NB4 (cell line): ENCODE measurements at regions not wholly inside any gene's neighbourhood (a gene's known extent, or its start where the extent isn't known, plus 50 kb on each side); places are given as distances from the start of the nearest gene placed in this dataset.

Source experiments
- DNase-seq: peaks from one replicate; pipeline ENCODE4 v3.0.0; 2010; ENCODE audit warnings: low read depth
- H3K4me3 ChIP-seq: one replicate; pipeline ENCODE4 v1.5.1; 2011; ENCODE audit warnings: mild to moderate bottlenecking, low read depth, low read length, moderate library complexity
- MYC ChIP-seq: IDR thresholded peaks from 2 replicates; pipeline ENCODE4 v1.6.1; 2011; ENCODE audit warnings: low read depth, low read length
- POLR2A ChIP-seq: IDR thresholded peaks from 2 replicates; pipeline ENCODE4 v1.6.1; 2011; ENCODE audit warnings: mild to moderate bottlenecking; ENCODE audit not compliant: insufficient read length; ENCODE audit errors: extremely low read depth
- TF ChIP-seq, protein P1 (sequence below): IDR thresholded peaks from one replicate; pipeline ENCODE4 v1.5.1; 2012; ENCODE audit warnings: low read depth, low read length
- TF ChIP-seq, protein P2 (sequence below): IDR thresholded peaks from 2 replicates; pipeline ENCODE4 v1.6.1; 2011; ENCODE audit warnings: low read depth, low read length

DNA sequence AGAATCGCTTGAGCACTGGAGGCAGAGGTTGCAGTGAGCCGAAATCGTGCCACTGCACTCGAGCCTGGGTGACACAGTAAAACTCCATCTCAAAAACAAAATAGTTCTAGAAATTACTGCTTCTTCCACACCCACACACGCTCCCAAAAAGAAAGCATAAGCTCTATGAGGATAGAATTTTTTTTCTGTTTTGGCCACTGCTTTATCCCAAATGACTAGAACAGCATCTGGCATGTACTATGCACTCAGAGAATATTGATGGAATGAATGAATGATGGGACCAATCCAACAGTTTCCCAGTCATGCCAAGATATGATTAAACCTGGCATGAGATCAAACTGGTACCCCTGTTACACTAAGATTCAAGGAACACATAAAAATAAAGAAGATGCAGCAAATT lies 455.4 kb upstream of the CHAC2 start:
- DNase-seq, result no peak
- H3K4me3 ChIP-seq, result no peak overlapping the region
- TF ChIP-seq, protein P1, sequence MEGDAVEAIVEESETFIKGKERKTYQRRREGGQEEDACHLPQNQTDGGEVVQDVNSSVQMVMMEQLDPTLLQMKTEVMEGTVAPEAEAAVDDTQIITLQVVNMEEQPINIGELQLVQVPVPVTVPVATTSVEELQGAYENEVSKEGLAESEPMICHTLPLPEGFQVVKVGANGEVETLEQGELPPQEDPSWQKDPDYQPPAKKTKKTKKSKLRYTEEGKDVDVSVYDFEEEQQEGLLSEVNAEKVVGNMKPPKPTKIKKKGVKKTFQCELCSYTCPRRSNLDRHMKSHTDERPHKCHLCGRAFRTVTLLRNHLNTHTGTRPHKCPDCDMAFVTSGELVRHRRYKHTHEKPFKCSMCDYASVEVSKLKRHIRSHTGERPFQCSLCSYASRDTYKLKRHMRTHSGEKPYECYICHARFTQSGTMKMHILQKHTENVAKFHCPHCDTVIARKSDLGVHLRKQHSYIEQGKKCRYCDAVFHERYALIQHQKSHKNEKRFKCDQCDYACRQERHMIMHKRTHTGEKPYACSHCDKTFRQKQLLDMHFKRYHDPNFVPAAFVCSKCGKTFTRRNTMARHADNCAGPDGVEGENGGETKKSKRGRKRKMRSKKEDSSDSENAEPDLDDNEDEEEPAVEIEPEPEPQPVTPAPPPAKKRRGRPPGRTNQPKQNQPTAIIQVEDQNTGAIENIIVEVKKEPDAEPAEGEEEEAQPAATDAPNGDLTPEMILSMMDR, result no peak
- TF ChIP-seq MYC (no peak), POLR2A (no peak)
- TF ChIP-seq, protein P2, sequence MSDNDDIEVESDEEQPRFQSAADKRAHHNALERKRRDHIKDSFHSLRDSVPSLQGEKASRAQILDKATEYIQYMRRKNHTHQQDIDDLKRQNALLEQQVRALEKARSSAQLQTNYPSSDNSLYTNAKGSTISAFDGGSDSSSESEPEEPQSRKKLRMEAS, result no peak

DNA sequence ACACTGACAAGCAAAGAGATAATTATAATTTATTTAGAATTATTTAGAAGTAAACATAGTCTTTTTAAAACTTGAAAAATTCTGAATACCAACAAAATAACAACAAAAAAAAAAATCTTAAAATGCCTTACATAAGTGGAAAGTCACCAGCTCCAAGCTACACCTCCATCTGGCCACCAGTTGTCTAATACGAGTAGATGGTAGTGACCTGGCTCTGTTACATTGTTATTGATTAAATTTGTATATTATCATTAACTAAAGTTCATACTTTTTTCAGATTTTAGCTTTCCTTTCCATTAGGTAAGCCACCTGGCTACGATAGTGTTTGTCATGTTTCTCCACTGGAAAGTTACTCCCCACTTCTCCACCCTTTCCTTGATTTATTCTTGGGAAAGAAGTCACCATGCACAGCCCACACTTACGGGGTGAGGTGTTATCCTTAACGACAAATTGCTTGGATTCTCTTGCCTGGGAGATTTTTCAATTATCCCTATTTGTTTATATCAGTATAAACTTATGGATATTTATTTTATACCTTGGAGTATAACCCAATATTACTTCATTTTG lies 464.5 kb upstream of the CHAC2 start:
- TF ChIP-seq, protein P2, result no peak
- TF ChIP-seq, protein P1, result no peak
- DNase-seq, result no peak
- H3K4me3 ChIP-seq, result no peak overlapping the region

DNA sequence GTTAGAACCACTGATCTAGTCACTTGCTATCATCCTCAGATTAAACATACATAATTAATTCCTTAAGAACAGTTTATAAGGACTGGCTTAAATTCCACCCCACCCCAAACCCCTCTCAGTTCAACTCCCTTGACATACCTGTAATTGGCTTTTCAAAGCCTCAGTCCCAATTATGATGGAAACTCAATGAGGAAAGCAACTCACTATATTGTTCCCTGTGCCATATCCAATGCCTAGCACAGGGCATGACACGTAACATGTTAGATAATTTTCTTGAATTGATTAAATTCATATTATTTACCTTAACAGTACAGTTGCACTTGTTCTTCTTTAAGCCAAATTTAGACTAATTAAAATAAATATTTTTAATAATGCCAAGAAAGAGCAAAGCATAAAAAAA lies 465.1 kb upstream of the CHAC2 start:
- DNase-seq, result no peak
- TF ChIP-seq, protein P1, result no peak
- TF ChIP-seq POLR2A (no peak), MYC (no peak)
- TF ChIP-seq, protein P2, result no peak
- H3K4me3 ChIP-seq, result no peak overlapping the region

DNA sequence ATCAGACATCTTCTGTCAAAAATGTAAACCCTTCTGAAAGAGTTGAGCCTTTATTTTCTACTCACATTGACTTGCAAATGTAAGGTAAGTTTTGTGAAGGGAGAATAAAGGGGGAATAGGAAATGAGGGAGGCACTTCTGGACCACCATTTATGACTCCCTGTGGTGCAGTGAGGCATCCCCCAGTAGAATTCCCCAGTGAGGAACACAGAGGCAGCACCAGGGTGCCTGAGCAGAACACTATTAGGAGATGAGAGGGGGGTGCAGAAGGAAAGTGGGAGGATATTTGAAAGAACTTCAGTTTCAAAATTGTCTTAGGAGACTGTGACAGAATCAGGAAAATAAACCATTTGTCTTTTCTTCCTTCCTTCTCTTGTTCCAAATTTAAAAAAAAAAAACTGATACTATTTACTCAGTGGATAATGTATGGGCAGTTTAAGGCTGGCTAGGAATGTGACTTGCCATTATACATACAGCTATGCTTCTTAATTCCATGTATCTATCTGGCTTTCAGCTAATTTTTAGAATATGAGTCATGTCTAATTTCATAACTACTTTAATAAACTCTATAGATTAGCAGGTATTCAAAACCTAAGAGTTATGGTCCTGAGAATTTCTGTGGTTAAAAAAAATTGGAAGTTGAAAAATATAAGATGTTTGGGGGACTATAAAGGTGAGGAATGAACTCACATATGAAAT lies 478.1 kb upstream of the CHAC2 start:
- H3K4me3 ChIP-seq, result no peak overlapping the region
- TF ChIP-seq, protein P1, result no peak
- TF ChIP-seq MYC (no peak), POLR2A (no peak)
- TF ChIP-seq, protein P2, result no peak
- DNase-seq, result no peak

DNA sequence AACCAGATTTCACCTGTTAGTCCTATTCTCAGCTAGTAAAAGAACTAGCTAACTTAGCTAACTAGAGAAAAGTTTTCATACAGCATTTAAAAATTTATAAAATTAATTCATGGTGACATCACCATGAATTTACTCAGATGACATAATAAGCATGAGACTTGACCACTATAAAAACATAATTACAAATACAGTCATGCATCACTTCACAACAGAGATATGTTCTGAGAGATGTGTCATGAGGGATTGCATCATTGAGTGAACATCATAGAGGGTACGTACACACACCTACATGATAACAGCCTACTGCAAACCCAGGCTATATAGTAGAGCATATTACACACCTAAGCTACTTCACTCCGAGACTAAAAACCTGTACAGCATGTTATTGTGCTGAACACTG lies 481.3 kb upstream of the CHAC2 start:
- DNase-seq, result no peak
- no peak overlapping the region for H3K4me3 ChIP-seq
- TF ChIP-seq, protein P2, result no peak
- TF ChIP-seq MYC (no peak), POLR2A (no peak)
- TF ChIP-seq, protein P1, result no peak
